ENCODE measurements at regions not wholly inside any gene's neighbourhood (a gene's known extent, or its start where the extent isn't known, plus 50 kb on each side); places are given as distances from the start of the nearest gene placed in this dataset.
A peak's percentile ranks its signal among the peaks of the same experiment; 100 is the strongest.

DNA sequence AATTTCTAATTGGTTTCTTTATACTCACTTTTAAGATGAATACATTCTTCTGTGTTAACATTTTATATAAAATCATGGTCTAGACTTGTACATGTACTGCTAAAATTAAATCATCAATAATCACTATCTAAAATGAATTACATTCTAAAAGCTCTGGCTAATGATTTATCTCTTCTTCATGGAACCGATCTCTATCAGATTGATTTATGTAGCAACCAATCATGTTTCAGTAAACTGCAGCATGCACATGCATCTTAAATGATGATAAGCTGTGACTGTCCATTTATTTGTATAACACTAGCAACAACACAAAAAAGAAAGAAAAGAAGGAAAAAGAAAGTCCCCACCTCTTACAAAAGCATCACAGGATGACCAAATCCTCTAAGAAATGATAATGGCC, 669.2 kb downstream of the NR2F1-AS1 start:
- Histone ChIP-seq H2BK5ac (ENCODE audit: low read length) (no peak overlapping the region), H2BK12ac (ENCODE audit: low read length) (no peak overlapping the region), H4K8ac (ENCODE audit: low read depth, low read length) (no peak overlapping the region), H3K27me3 (ENCODE audit: control insufficient read depth in 3 of 3, insufficient read depth in 3 of 3, low read depth in 1 of 3, low read length in 3 of 3) (no peaks in the 10 kb centered on the region), H3K9ac (ENCODE audit: low read depth, low read length, poor library complexity) (no peak overlapping the region), H3K4me3 (ENCODE audit: low read length in 2 of 2) (no peak overlapping the region), H3K23ac (ENCODE audit: low read depth, low read length, poor library complexity) (no peak overlapping the region), H3K27ac (replicated peaks; ENCODE audit: low read length) (no peak overlapping the region), H2BK120ac (ENCODE audit: low read depth, low read length) (no peak overlapping the region), H3K4me1 (ENCODE audit: control insufficient read depth in 2 of 2, insufficient read depth in 1 of 2, low read depth in 1 of 2, low read length in 2 of 2) (peaks cover 13 to 59% of the 10 kb centered on the region in 2 donors), H3K14ac (ENCODE audit: low read length) (no peak overlapping the region), H3K79me1 (ENCODE audit: low read depth, low read length) (no peaks in the 10 kb centered on the region), H2AK5ac (ENCODE audit: low read depth, low read length) (no peak overlapping the region), H3K36me3 (replicated peaks in 1 of 2; ENCODE audit: control insufficient read depth in 2 of 2, insufficient read depth in 2 of 2, low read length in 2 of 2) (peaks cover 0 to 2% of the 10 kb centered on the region in 2 donors), H3K4ac (ENCODE audit: low read length) (no peak overlapping the region), H3K18ac (ENCODE audit: low read length) (no peak overlapping the region), H3K9me3 (replicated peaks in 1 of 2; ENCODE audit: control insufficient read depth in 2 of 2, insufficient read depth in 1 of 2, low read depth in 1 of 2, low read length in 2 of 2) (no peaks in the 10 kb centered on the region), H4K91ac (ENCODE audit: low read depth, low read length, poor library complexity) (no peak overlapping the region), H2BK15ac (ENCODE audit: low read length) (no peak overlapping the region), H2AFZ (ENCODE audit: low read length) (no peak overlapping the region), H3K4me2 (ENCODE audit: insufficient read depth, low read length, poor library complexity, severe bottlenecking) (no peak overlapping the region)
- no peak for DNase-seq (ENCODE audit: low spot score)
- WGBS, 2 donors (ENCODE audit: extremely low coverage in 2 of 2, insufficient read length in 2 of 2, insufficient replicate concordance in 1 of 2), result no CpG with 5 or more reads among the region's 1 CpG

DNA sequence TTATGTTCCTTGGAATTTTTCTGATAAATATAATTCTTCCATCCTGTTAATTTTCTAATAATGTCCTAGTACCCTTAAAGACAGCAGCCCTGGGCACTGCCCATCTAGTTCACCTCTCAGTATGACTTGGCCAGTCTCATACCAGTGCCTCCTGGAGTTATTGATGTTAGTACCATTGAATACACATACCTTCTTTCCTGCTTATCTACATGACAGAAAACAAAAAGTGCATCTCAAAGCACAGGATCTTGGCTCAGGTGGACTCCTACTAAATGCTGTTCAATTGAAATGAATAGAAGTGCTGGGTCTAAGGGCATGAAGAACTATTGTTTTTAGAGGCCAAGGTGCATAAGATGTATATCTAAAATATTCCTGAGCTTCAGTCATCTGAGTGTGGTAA, 669.7 kb downstream of the NR2F1-AS1 start:
- Histone ChIP-seq H2BK120ac (ENCODE audit: low read depth, low read length) (no peak overlapping the region), H2AK5ac (ENCODE audit: low read depth, low read length) (no peak overlapping the region), H2BK15ac (ENCODE audit: low read length) (no peak overlapping the region), H2BK5ac (ENCODE audit: low read length) (no peak overlapping the region), H3K4ac (ENCODE audit: low read length) (no peak overlapping the region), H3K27ac (replicated peaks; ENCODE audit: low read length) (no peak overlapping the region), H3K4me1 (ENCODE audit: control insufficient read depth in 2 of 2, insufficient read depth in 1 of 2, low read depth in 1 of 2, low read length in 2 of 2) (peaks cover 13 to 60% of the 10 kb centered on the region in 2 donors), H3K9ac (ENCODE audit: low read depth, low read length, poor library complexity) (no peak overlapping the region), H3K4me2 (ENCODE audit: insufficient read depth, low read length, poor library complexity, severe bottlenecking) (no peak overlapping the region), H3K18ac (ENCODE audit: low read length) (no peak overlapping the region), H3K23ac (ENCODE audit: low read depth, low read length, poor library complexity) (no peak overlapping the region), H3K36me3 (replicated peaks in 1 of 2; ENCODE audit: control insufficient read depth in 2 of 2, insufficient read depth in 2 of 2, low read length in 2 of 2) (peaks cover 0 to 2% of the 10 kb centered on the region in 2 donors), H3K27me3 (ENCODE audit: control insufficient read depth in 3 of 3, insufficient read depth in 3 of 3, low read depth in 1 of 3, low read length in 3 of 3) (no peaks in the 10 kb centered on the region), H3K9me3 (replicated peaks in 1 of 2; ENCODE audit: control insufficient read depth in 2 of 2, insufficient read depth in 1 of 2, low read depth in 1 of 2, low read length in 2 of 2) (no peaks in the 10 kb centered on the region), H3K14ac (ENCODE audit: low read length) (no peak overlapping the region), H3K79me1 (ENCODE audit: low read depth, low read length) (no peaks in the 10 kb centered on the region), H2BK12ac (ENCODE audit: low read length) (no peak overlapping the region), H4K8ac (ENCODE audit: low read depth, low read length) (no peak overlapping the region), H2AFZ (ENCODE audit: low read length) (no peak overlapping the region), H3K4me3 (ENCODE audit: low read length in 2 of 2) (no peak overlapping the region), H4K91ac (ENCODE audit: low read depth, low read length, poor library complexity) (no peak overlapping the region)
- no peak for DNase-seq (ENCODE audit: low spot score)

DNA sequence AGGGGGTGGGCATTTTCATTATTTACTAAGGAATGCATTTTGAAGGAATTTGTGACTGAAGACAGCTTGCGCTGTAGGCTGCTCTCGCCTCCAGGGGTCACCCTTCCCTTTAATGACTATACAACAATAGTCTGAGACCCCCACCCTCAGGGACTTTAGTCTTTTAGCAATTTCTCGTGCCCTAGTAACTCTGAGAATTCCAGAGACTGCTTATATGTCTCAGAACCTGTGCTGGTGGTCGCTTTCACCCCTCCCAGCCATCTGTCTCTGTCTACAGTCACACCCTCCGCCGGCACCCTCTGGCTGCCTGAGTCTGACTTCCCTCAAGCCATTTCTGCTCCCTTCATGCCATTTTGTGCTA, 671.4 kb downstream of the NR2F1-AS1 start:
- H3K4me3 ChIP-seq (ENCODE audit: low read length in 2 of 2), result no peak overlapping the region
- DNase-seq (ENCODE audit: low spot score), result peak; percentile 63
- H3K4me1 ChIP-seq (ENCODE audit: control insufficient read depth in 2 of 2, insufficient read depth in 1 of 2, low read depth in 1 of 2, low read length in 2 of 2), result peaks cover 13 to 60% of the 10 kb centered on the region in 2 donors

DNA sequence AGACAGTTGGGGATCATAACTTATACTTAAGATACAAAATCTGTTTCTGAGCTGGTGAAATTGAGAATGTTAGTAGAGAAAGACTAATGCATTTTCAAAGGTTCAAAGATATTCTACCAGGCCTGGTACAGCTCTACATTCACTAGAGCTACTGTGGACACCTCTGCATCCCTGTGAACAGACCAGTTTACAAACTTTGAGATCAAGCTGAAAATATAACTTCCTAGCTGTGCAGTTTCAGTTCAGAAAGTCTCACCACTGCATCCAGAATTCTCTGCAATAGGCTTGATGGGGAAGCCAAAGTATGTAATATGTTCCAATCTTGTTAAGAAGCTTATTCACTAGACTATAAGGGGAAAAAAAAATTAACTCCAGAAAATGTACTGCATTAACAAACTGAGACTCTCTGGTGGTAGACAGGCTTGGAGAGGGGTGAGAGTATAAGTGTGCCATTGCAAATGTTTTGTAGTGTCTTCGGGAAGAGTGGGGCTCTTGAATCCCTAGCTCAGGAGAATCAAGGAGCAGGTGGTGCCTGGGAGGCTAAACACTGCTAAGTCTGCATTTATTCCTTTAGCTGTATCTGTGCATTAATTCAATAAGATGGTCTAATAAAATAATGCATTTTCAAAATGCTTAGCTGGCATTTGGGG, 671.9 kb downstream of the NR2F1-AS1 start:
- no peak overlapping the region for H2BK15ac ChIP-seq (ENCODE audit: low read length)
- H3K18ac ChIP-seq (ENCODE audit: low read length), result no peak overlapping the region
- no CpG with 5 or more reads among the region's 1 CpG for WGBS, 2 donors (ENCODE audit: extremely low coverage in 2 of 2, insufficient read length in 2 of 2, insufficient replicate concordance in 1 of 2)
- no peak overlapping the region for H2BK5ac ChIP-seq (ENCODE audit: low read length)
- H2BK120ac ChIP-seq (ENCODE audit: low read depth, low read length), result no peak overlapping the region
- no peaks in the 10 kb centered on the region for H3K9me3 ChIP-seq (replicated peaks in 1 of 2; ENCODE audit: control insufficient read depth in 2 of 2, insufficient read depth in 1 of 2, low read depth in 1 of 2, low read length in 2 of 2)
- no peak overlapping the region for H3K23ac ChIP-seq (ENCODE audit: low read depth, low read length, poor library complexity)
- H3K9ac ChIP-seq (ENCODE audit: low read depth, low read length, poor library complexity), result no peak overlapping the region
- no peaks in the 10 kb centered on the region for H3K27me3 ChIP-seq (ENCODE audit: control insufficient read depth in 3 of 3, insufficient read depth in 3 of 3, low read depth in 1 of 3, low read length in 3 of 3)
- no peak overlapping the region for H4K91ac ChIP-seq (ENCODE audit: low read depth, low read length, poor library complexity)
- H2AK5ac ChIP-seq (ENCODE audit: low read depth, low read length), result no peak overlapping the region
- no peak overlapping the region for H3K14ac ChIP-seq (ENCODE audit: low read length)
- H2BK12ac ChIP-seq (ENCODE audit: low read length), result no peak overlapping the region
- H3K36me3 ChIP-seq (replicated peaks in 1 of 2; ENCODE audit: control insufficient read depth in 2 of 2, insufficient read depth in 2 of 2, low read length in 2 of 2), result peaks cover 0 to 2% of the 10 kb centered on the region in 2 donors
- no peak overlapping the region for H3K4me2 ChIP-seq (ENCODE audit: insufficient read depth, low read length, poor library complexity, severe bottlenecking)
- H3K4me1 ChIP-seq (ENCODE audit: control insufficient read depth in 2 of 2, insufficient read depth in 1 of 2, low read depth in 1 of 2, low read length in 2 of 2), result peaks cover 13 to 61% of the 10 kb centered on the region in 2 donors
- H4K8ac ChIP-seq (ENCODE audit: low read depth, low read length), result no peak overlapping the region
- no peak overlapping the region for H3K4me3 ChIP-seq (ENCODE audit: low read length in 2 of 2)
- no peak overlapping the region for H3K27ac ChIP-seq (replicated peaks; ENCODE audit: low read length)
- peak overlapping the region; percentile 26 for H2AFZ ChIP-seq (ENCODE audit: low read length)
- DNase-seq (ENCODE audit: low spot score), result no peak
- H3K4ac ChIP-seq (ENCODE audit: low read length), result no peak overlapping the region
- H3K79me1 ChIP-seq (ENCODE audit: low read depth, low read length), result no peaks in the 10 kb centered on the region

More for the DNA sequence above, 671.4 kb downstream of the NR2F1-AS1 start:
- no CpG with 5 or more reads among the region's 6 CpGs for WGBS, 2 donors (ENCODE audit: extremely low coverage in 2 of 2, insufficient read length in 2 of 2, insufficient replicate concordance in 1 of 2)
- Histone ChIP-seq H3K4ac (ENCODE audit: low read length) (no peak overlapping the region), H3K9me3 (replicated peaks in 1 of 2; ENCODE audit: control insufficient read depth in 2 of 2, insufficient read depth in 1 of 2, low read depth in 1 of 2, low read length in 2 of 2) (no peaks in the 10 kb centered on the region), H3K27me3 (ENCODE audit: control insufficient read depth in 3 of 3, insufficient read depth in 3 of 3, low read depth in 1 of 3, low read length in 3 of 3) (no peaks in the 10 kb centered on the region), H3K36me3 (replicated peaks in 1 of 2; ENCODE audit: control insufficient read depth in 2 of 2, insufficient read depth in 2 of 2, low read length in 2 of 2) (peaks cover 0 to 2% of the 10 kb centered on the region in 2 donors), H3K9ac (ENCODE audit: low read depth, low read length, poor library complexity) (no peak overlapping the region), H3K4me2 (ENCODE audit: insufficient read depth, low read length, poor library complexity, severe bottlenecking) (no peak overlapping the region), H4K91ac (ENCODE audit: low read depth, low read length, poor library complexity) (no peak overlapping the region), H3K79me1 (ENCODE audit: low read depth, low read length) (no peaks in the 10 kb centered on the region), H2AFZ (ENCODE audit: low read length) (peak overlapping the region; percentile 82), H2BK5ac (ENCODE audit: low read length) (no peak overlapping the region), H4K8ac (ENCODE audit: low read depth, low read length) (no peak overlapping the region), H2AK5ac (ENCODE audit: low read depth, low read length) (no peak overlapping the region), H3K27ac (replicated peaks; ENCODE audit: low read length) (peak overlapping the region; percentile 41), H2BK12ac (ENCODE audit: low read length) (no peak overlapping the region), H2BK120ac (ENCODE audit: low read depth, low read length) (no peak overlapping the region), H3K18ac (ENCODE audit: low read length) (peak overlapping the region; percentile 77), H2BK15ac (ENCODE audit: low read length) (no peak overlapping the region), H3K23ac (ENCODE audit: low read depth, low read length, poor library complexity) (no peak overlapping the region), H3K14ac (ENCODE audit: low read length) (no peak overlapping the region)

Measured in neuronal stem cell (in vitro differentiated cells).